ENCODE measurements at regions not wholly inside any gene's neighbourhood (a gene's known extent, or its start where the extent isn't known, plus 50 kb on each side); places are given as distances from the start of the nearest gene placed in this dataset.
A peak's percentile ranks its signal among the peaks of the same experiment; 100 is the strongest.
"Not testable (repeated sequence)": the region's sequence is repeated elsewhere in the genome, so short reads cannot be mapped to it uniquely, and the experiment has no call there.

- ATAC-seq (ENCODE audit: low read depth in 2 of 2) (no peak), DNase-seq (no peak)
- Mint-ChIP-seq H3K4me1 (peaks cover 0 to 15% (median 9%) of the 10 kb centered on the region in 4 donors), H3K9me3 (peaks cover 0 to 5% (median 4%) of the 10 kb centered on the region in 7 donors), H3K4me3 (peak overlapping the region in 3 of 4 donors; percentile 53 to 87 (median 84)), H3K36me3 (peaks cover 3% of the 10 kb centered on the region), H3K27ac (no peak overlapping the region), H3K27me3 (peaks cover 31% of the 10 kb centered on the region)
- Histone ChIP-seq H3K36me3 (ENCODE audit: control insufficient read depth, insufficient read depth, low read length) (no peaks in the 10 kb centered on the region), H3K27ac (ENCODE audit: insufficient read depth, low read length, poor library complexity, severe bottlenecking) (no peak overlapping the region), H3K9me3 (ENCODE audit: control insufficient read depth in 2 of 2, low read length in 2 of 2) (peaks cover 0 to 4% of the 10 kb centered on the region in 2 experiments), H3K27me3 (ENCODE audit: control insufficient read depth, insufficient read depth, low read length) (no peaks in the 10 kb centered on the region), H3K4me3 (ENCODE audit: low read depth, low read length) (peak overlapping the region; percentile 73), H3K4me1 (ENCODE audit: control insufficient read depth, insufficient read depth, low read length, poor library complexity, severe bottlenecking) (peaks cover 10% of the 10 kb centered on the region)
Observed at GRCh38 chr6:13874191-13874549, 50.6 kb upstream of the RNF182 start.

GRCh38 chr6:13873288-13874190, 51.2 kb upstream of the RNF182 start:
- Mint-ChIP-seq H3K4me1 (peaks cover 0 to 15% (median 9%) of the 10 kb centered on the region in 4 donors), H3K9me3 (peaks cover 0 to 5% (median 4%) of the 10 kb centered on the region in 7 donors), H3K27ac (peak overlapping the region in 2 of 3 donors; percentile 84), H3K27me3 (peaks cover 31% of the 10 kb centered on the region), H3K36me3 (peaks cover 3% of the 10 kb centered on the region), H3K4me3 (peak overlapping the region; percentile 53 to 90 (median 86))
- H3K27me3 ChIP-seq (ENCODE audit: control insufficient read depth, insufficient read depth, low read length): no peaks in the 10 kb centered on the region
- H3K36me3 ChIP-seq (ENCODE audit: control insufficient read depth, insufficient read depth, low read length): no peaks in the 10 kb centered on the region
- peak overlapping the region; percentile 73 for H3K4me3 ChIP-seq (ENCODE audit: low read depth, low read length)
- DNase-seq: peak; percentile 57 to 71 (median 61)
- H3K9me3 ChIP-seq (ENCODE audit: control insufficient read depth in 2 of 2, low read length in 2 of 2): peaks cover 0 to 4% of the 10 kb centered on the region in 2 experiments
- H3K27ac ChIP-seq (ENCODE audit: insufficient read depth, low read length, poor library complexity, severe bottlenecking): no peak overlapping the region
- peak; percentile 71 to 81 for ATAC-seq (ENCODE audit: low read depth in 2 of 2)
- peaks cover 10% of the 10 kb centered on the region for H3K4me1 ChIP-seq (ENCODE audit: control insufficient read depth, insufficient read depth, low read length, poor library complexity, severe bottlenecking)

- peaks cover 10% of the 10 kb centered on the region for H3K4me1 ChIP-seq (ENCODE audit: control insufficient read depth, insufficient read depth, low read length, poor library complexity, severe bottlenecking)
- Mint-ChIP-seq H3K4me3 (peak overlapping the region; percentile 37 to 90 (median 86)), H3K9me3 (peaks cover 0 to 5% (median 0%) of the 10 kb centered on the region in 7 donors), H3K27ac (no peak overlapping the region), H3K27me3 (peaks cover 22% of the 10 kb centered on the region), H3K4me1 (peaks cover 0 to 15% (median 9%) of the 10 kb centered on the region in 4 donors), H3K36me3 (no peaks in the 10 kb centered on the region)
- H3K4me3 ChIP-seq (ENCODE audit: low read depth, low read length): no peak overlapping the region
- no peaks in the 10 kb centered on the region for H3K9me3 ChIP-seq (ENCODE audit: control insufficient read depth in 2 of 2, low read length in 2 of 2)
- no peaks in the 10 kb centered on the region for H3K27me3 ChIP-seq (ENCODE audit: control insufficient read depth, insufficient read depth, low read length)
- ATAC-seq (ENCODE audit: low read depth in 2 of 2) (no peak), DNase-seq (no peak)
- no peak overlapping the region for H3K27ac ChIP-seq (ENCODE audit: insufficient read depth, low read length, poor library complexity, severe bottlenecking)
- H3K36me3 ChIP-seq (ENCODE audit: control insufficient read depth, insufficient read depth, low read length): no peaks in the 10 kb centered on the region
Observed at GRCh38 chr6:13872681-13873080, 52.1 kb upstream of the RNF182 start.

GRCh38 chr6:13872006-13872405, 52.7 kb upstream of the RNF182 start:
- H3K36me3 Mint-ChIP-seq; DNase-seq; H3K36me3 ChIP-seq (ENCODE audit: control insufficient read depth, insufficient read depth, low read length); H3K27ac ChIP-seq (ENCODE audit: insufficient read depth, low read length, poor library complexity, severe bottlenecking); H3K9me3 ChIP-seq (ENCODE audit: control insufficient read depth in 2 of 2, low read length in 2 of 2); ATAC-seq (ENCODE audit: low read depth in 2 of 2); H3K4me3 Mint-ChIP-seq; H3K9me3 Mint-ChIP-seq; H3K4me3 ChIP-seq (ENCODE audit: low read depth, low read length); H3K27ac Mint-ChIP-seq; H3K27me3 ChIP-seq (ENCODE audit: control insufficient read depth, insufficient read depth, low read length): not testable (repeated sequence)
- Mint-ChIP-seq H3K27me3 (peaks cover 23% of the 10 kb centered on the region), H3K4me1 (peaks cover 0 to 15% (median 9%) of the 10 kb centered on the region in 4 donors)
- H3K4me1 ChIP-seq (ENCODE audit: control insufficient read depth, insufficient read depth, low read length, poor library complexity, severe bottlenecking): peaks cover 10% of the 10 kb centered on the region

- ATAC-seq (ENCODE audit: low read depth in 2 of 2) (no peak), DNase-seq (no peak)
- H3K4me3 ChIP-seq (ENCODE audit: low read depth, low read length): no peak overlapping the region
- Mint-ChIP-seq H3K4me3 (no peak overlapping the region), H3K4me1 (peaks cover 0 to 15% (median 9%) of the 10 kb centered on the region in 4 donors), H3K27me3 (peaks cover 21% of the 10 kb centered on the region), H3K27ac (no peak overlapping the region), H3K9me3 (peaks cover 0 to 5% (median 0%) of the 10 kb centered on the region in 7 donors), H3K36me3 (no peaks in the 10 kb centered on the region)
- H3K27me3 ChIP-seq (ENCODE audit: control insufficient read depth, insufficient read depth, low read length): no peaks in the 10 kb centered on the region
- no peaks in the 10 kb centered on the region for H3K9me3 ChIP-seq (ENCODE audit: control insufficient read depth in 2 of 2, low read length in 2 of 2)
- no peaks in the 10 kb centered on the region for H3K36me3 ChIP-seq (ENCODE audit: control insufficient read depth, insufficient read depth, low read length)
- H3K27ac ChIP-seq (ENCODE audit: insufficient read depth, low read length, poor library complexity, severe bottlenecking): no peak overlapping the region
- H3K4me1 ChIP-seq (ENCODE audit: control insufficient read depth, insufficient read depth, low read length, poor library complexity, severe bottlenecking): peaks cover 10% of the 10 kb centered on the region
Observed at GRCh38 chr6:13870214-13870830, 54.4 kb upstream of the RNF182 start.

GRCh38 chr6:13868236-13868635, 53.9 kb upstream of the MCUR1 start:
- H3K4me1 ChIP-seq (ENCODE audit: control insufficient read depth, insufficient read depth, low read length, poor library complexity, severe bottlenecking): peaks cover under 1% of the 10 kb centered on the region
- no peak overlapping the region for H3K4me3 ChIP-seq (ENCODE audit: low read depth, low read length)
- no peak for DNase-seq
- peaks cover 0 to 4% (median 3%) of the 10 kb centered on the region in 4 donors for H3K4me1 Mint-ChIP-seq
- H3K27me3 ChIP-seq (ENCODE audit: control insufficient read depth, insufficient read depth, low read length): no peaks in the 10 kb centered on the region
- H3K27me3 Mint-ChIP-seq: peaks cover 23% of the 10 kb centered on the region
- no peaks in the 10 kb centered on the region for H3K9me3 ChIP-seq (ENCODE audit: control insufficient read depth in 2 of 2, low read length in 2 of 2)
- H3K36me3 Mint-ChIP-seq: no peaks in the 10 kb centered on the region
- H3K27ac Mint-ChIP-seq: no peak overlapping the region
- H3K9me3 Mint-ChIP-seq: peaks cover 0 to 5% (median 0%) of the 10 kb centered on the region in 7 donors
- H3K4me3 Mint-ChIP-seq: no peak overlapping the region
- no peaks in the 10 kb centered on the region for H3K36me3 ChIP-seq (ENCODE audit: control insufficient read depth, insufficient read depth, low read length)
- no peak overlapping the region for H3K27ac ChIP-seq (ENCODE audit: insufficient read depth, low read length, poor library complexity, severe bottlenecking)
- ATAC-seq (ENCODE audit: low read depth in 2 of 2): no peak

- peaks cover 0 to 2% (median 0%) of the 10 kb centered on the region in 7 donors for H3K9me3 Mint-ChIP-seq
- DNase-seq: no peak
- no peak for ATAC-seq (ENCODE audit: low read depth in 2 of 2)
- H3K36me3 Mint-ChIP-seq: no peaks in the 10 kb centered on the region
- H3K27me3 Mint-ChIP-seq: peaks cover 30% of the 10 kb centered on the region
- H3K4me1 ChIP-seq (ENCODE audit: control insufficient read depth, insufficient read depth, low read length, poor library complexity, severe bottlenecking): no peaks in the 10 kb centered on the region
- no peak overlapping the region for H3K27ac ChIP-seq (ENCODE audit: insufficient read depth, low read length, poor library complexity, severe bottlenecking)
- H3K27ac Mint-ChIP-seq: no peak overlapping the region
- H3K4me3 ChIP-seq (ENCODE audit: low read depth, low read length): no peak overlapping the region
- H3K4me3 Mint-ChIP-seq: no peak overlapping the region
- no peaks in the 10 kb centered on the region for H3K4me1 Mint-ChIP-seq
- H3K27me3 ChIP-seq (ENCODE audit: control insufficient read depth, insufficient read depth, low read length): no peaks in the 10 kb centered on the region
- no peaks in the 10 kb centered on the region for H3K36me3 ChIP-seq (ENCODE audit: control insufficient read depth, insufficient read depth, low read length)
- H3K9me3 ChIP-seq (ENCODE audit: control insufficient read depth in 2 of 2, low read length in 2 of 2): no peaks in the 10 kb centered on the region
Observed at GRCh38 chr6:13866301-13866700, 51.9 kb upstream of the MCUR1 start.
